WERI-Rb-1 (cell line): ENCODE measurements at regions not wholly inside any gene's neighbourhood (a gene's known extent, or its start where the extent isn't known, plus 50 kb on each side); places are given as distances from the start of the nearest gene placed in this dataset.

Experiments used
- DNase-seq: peaks from one replicate; pipeline ENCODE4 v3.0.0-alpha.2; 2020
- H3K27ac ChIP-seq: fragments of 250-450 bp; sonication (Bioruptor Pico); 2 replicates; pipeline ENCODE4 v1.5.1; 2020; ENCODE audit warnings: mild to moderate bottlenecking, moderate library complexity
- H3K27me3 ChIP-seq: fragments of 250-450 bp; sonication (Bioruptor Pico); 2 replicates; pipeline ENCODE4 v1.5.1; 2021; ENCODE audit warnings: mild to moderate bottlenecking, low read depth, moderate library complexity; ENCODE audit not compliant: insufficient read depth, severe bottlenecking
- H3K36me3 ChIP-seq: fragments of 250-450 bp; sonication (Bioruptor Pico); 2 replicates; pipeline ENCODE4 v1.5.1; 2020; ENCODE audit warnings: mild to moderate bottlenecking, moderate library complexity
- H3K4me3 ChIP-seq: 2 replicates; pipeline ENCODE4 v1.5.1; 2011; ENCODE audit warnings: low read depth, mild to moderate bottlenecking, control low read depth, low read length
- H3K9me3 ChIP-seq: fragments of 250-450 bp; sonication (Bioruptor Pico); 2 replicates; pipeline ENCODE4 v1.5.1; 2021; ENCODE audit warnings: mild to moderate bottlenecking, moderate library complexity; ENCODE audit not compliant: severe bottlenecking
- CTCF ChIP-seq: IDR thresholded peaks from 2 replicates; pipeline ENCODE4 v1.5.1; 2011; ENCODE audit warnings: low read depth, mild to moderate bottlenecking, control low read depth, inconsistent platforms, low read length

- Histone ChIP-seq H3K4me3 (no peak overlapping the region), H3K36me3 (no peaks in the 10 kb centered on the region), H3K9me3 (no peaks in the 10 kb centered on the region), H3K27ac (no peak overlapping the region), H3K27me3 (no peaks in the 10 kb centered on the region)
- TF ChIP-seq CTCF: no peak
- no peak for DNase-seq
Measured at GRCh38 chr6:163725008-163725941, 310.8 kb downstream of the QKI start.

GRCh38 chr6:163724196-163724595 lies 309.7 kb downstream of the QKI start:
- no peak overlapping the region for H3K4me3 ChIP-seq
- no peaks in the 10 kb centered on the region for H3K9me3 ChIP-seq
- H3K36me3 ChIP-seq: no peaks in the 10 kb centered on the region
- TF ChIP-seq CTCF: no peak
- H3K27me3 ChIP-seq: no peaks in the 10 kb centered on the region
- DNase-seq: no peak
- no peak overlapping the region for H3K27ac ChIP-seq

- Histone ChIP-seq H3K27ac (no peak overlapping the region), H3K9me3 (no peaks in the 10 kb centered on the region), H3K4me3 (no peak overlapping the region), H3K27me3 (no peaks in the 10 kb centered on the region), H3K36me3 (no peaks in the 10 kb centered on the region)
- no peak for TF ChIP-seq CTCF
- DNase-seq: no peak
Measured at GRCh38 chr6:163723759-163724158, 309.2 kb downstream of the QKI start.

GRCh38 chr6:163721922-163722692 lies 307.6 kb downstream of the QKI start:
- Histone ChIP-seq H3K4me3 (no peak overlapping the region), H3K36me3 (no peaks in the 10 kb centered on the region), H3K27ac (no peak overlapping the region), H3K9me3 (no peaks in the 10 kb centered on the region), H3K27me3 (no peaks in the 10 kb centered on the region)
- DNase-seq: no peak
- TF ChIP-seq CTCF: no peak

- H3K27me3 ChIP-seq: no peaks in the 10 kb centered on the region
- H3K36me3 ChIP-seq: no peaks in the 10 kb centered on the region
- H3K27ac ChIP-seq: no peak overlapping the region
- no peak overlapping the region for H3K4me3 ChIP-seq
- no peak for DNase-seq
- no peaks in the 10 kb centered on the region for H3K9me3 ChIP-seq
- TF ChIP-seq CTCF: no peak
Measured at GRCh38 chr6:163721435-163721834, 306.9 kb downstream of the QKI start.
